Uterus (tissue), 2 donors: ENCODE measurements at regions not wholly inside any gene's neighbourhood (a gene's known extent, or its start where the extent isn't known, plus 50 kb on each side); places are given as distances from the start of the nearest gene placed in this dataset.

Experiments
- POLR2A ChIP-seq, 2 donors: fragments of 450-650 bp; IDR thresholded peaks; one replicate each; pipeline ENCODE4 v1.6.1; 2016; ENCODE audit warnings: antibody characterized with exemption in 2 of 2, mild to moderate bottlenecking in 1 of 2, moderate library complexity in 1 of 2
- TF ChIP-seq, protein P1 (sequence below), 4 experiments: fragments of 200-600 bp in 2 of 4; fragments of 450-650 bp in 2 of 4; sonication (generic) in 2 of 4; IDR thresholded peaks; one replicate each; pipeline ENCODE4 v1.5.1; 2016 to 2019; ENCODE audit warnings: antibody characterized with exemption in 4 of 4, mild to moderate bottlenecking in 2 of 4, moderate library complexity in 1 of 4

DNA sequence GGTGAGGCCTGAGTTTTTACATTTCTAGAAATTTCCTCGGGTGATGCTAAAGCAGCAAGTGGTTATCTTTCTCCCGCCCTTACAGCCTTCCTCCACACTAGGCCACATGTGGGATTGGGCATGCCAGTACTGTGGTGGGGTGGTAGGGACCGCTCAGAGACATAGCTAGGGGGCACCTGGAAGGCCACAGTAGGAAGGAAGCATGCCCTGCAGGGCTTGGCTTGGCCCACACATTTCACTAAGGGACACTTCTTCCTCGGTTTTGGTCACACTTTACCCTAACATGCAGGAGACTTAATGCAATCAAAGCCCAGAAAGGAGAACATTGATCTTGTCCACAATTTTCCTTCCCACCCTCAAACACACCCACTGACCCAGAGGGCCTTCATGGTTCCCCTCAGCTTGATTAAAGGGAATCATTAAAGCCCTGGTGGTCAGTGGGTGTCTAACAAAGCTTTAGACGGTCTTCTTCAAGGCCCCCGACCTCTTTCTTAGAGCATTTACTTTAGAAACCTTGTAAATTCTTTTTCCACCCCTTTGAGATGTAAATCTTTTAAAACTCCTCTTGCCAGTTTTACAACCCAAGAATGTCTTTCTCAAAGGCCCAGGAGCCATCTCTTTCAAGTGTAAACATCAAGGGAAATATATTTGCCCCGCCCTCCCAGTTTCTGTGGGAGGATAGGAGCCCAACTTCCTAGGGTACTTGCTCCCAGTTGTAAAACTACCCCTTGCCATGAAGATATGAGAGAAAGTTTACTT lies 246.4 kb upstream of the PTBP2 start:
- TF ChIP-seq, protein P1, sequence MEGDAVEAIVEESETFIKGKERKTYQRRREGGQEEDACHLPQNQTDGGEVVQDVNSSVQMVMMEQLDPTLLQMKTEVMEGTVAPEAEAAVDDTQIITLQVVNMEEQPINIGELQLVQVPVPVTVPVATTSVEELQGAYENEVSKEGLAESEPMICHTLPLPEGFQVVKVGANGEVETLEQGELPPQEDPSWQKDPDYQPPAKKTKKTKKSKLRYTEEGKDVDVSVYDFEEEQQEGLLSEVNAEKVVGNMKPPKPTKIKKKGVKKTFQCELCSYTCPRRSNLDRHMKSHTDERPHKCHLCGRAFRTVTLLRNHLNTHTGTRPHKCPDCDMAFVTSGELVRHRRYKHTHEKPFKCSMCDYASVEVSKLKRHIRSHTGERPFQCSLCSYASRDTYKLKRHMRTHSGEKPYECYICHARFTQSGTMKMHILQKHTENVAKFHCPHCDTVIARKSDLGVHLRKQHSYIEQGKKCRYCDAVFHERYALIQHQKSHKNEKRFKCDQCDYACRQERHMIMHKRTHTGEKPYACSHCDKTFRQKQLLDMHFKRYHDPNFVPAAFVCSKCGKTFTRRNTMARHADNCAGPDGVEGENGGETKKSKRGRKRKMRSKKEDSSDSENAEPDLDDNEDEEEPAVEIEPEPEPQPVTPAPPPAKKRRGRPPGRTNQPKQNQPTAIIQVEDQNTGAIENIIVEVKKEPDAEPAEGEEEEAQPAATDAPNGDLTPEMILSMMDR (IDR thresholded peaks at IDR 0.05) = no peak
- TF ChIP-seq POLR2A (IDR thresholded peaks at IDR 0.05) = no peak
